Fibroblast of the aortic adventitia (primary cell): ENCODE measurements at regions not wholly inside any gene's neighbourhood (a gene's known extent, or its start where the extent isn't known, plus 50 kb on each side); places are given as distances from the start of the nearest gene placed in this dataset.

Source experiments
- DNase-seq: peaks from one replicate; pipeline ENCODE4 v3.0.0-alpha.2; 2010; ENCODE audit warnings: low read depth
- H3K4me3 ChIP-seq: 2 replicates; pipeline ENCODE4 v1.5.1; 2011; ENCODE audit warnings: low read depth, mild to moderate bottlenecking, control low read depth, low read length, moderate library complexity
- TF ChIP-seq, protein P1 (sequence below): IDR thresholded peaks from 2 replicates; pipeline ENCODE4 v1.5.1; 2011; ENCODE audit warnings: mild to moderate bottlenecking, low read length, control low read depth, inconsistent platforms; ENCODE audit not compliant: insufficient read depth

DNA sequence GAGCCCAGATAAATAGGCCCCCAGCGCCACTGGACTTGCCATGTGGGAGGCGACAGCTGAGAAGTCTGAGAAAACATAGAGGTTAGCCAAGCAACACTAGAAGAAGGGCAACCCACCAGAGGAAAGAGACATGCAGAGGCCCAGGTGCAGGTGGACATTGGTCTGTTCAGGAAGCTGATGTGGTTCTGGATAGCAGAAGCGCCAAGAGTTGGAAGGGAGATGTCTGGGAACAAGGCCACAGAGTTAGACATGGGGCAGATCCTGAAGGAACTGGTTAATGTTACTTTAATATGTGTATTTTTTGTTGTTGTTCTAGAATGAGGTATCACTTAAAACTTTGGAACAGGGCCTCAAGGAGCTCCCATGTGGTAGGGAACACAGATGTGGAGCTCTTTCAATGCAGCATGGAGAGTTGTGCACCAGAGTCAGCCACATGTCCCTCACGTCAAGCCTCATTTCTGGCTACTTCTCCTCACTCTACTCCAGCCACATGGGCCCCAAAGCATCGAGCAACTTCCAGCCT lies 62.2 kb upstream of the PKDCC start:
- TF ChIP-seq, protein P1, sequence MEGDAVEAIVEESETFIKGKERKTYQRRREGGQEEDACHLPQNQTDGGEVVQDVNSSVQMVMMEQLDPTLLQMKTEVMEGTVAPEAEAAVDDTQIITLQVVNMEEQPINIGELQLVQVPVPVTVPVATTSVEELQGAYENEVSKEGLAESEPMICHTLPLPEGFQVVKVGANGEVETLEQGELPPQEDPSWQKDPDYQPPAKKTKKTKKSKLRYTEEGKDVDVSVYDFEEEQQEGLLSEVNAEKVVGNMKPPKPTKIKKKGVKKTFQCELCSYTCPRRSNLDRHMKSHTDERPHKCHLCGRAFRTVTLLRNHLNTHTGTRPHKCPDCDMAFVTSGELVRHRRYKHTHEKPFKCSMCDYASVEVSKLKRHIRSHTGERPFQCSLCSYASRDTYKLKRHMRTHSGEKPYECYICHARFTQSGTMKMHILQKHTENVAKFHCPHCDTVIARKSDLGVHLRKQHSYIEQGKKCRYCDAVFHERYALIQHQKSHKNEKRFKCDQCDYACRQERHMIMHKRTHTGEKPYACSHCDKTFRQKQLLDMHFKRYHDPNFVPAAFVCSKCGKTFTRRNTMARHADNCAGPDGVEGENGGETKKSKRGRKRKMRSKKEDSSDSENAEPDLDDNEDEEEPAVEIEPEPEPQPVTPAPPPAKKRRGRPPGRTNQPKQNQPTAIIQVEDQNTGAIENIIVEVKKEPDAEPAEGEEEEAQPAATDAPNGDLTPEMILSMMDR, result no peak

DNA sequence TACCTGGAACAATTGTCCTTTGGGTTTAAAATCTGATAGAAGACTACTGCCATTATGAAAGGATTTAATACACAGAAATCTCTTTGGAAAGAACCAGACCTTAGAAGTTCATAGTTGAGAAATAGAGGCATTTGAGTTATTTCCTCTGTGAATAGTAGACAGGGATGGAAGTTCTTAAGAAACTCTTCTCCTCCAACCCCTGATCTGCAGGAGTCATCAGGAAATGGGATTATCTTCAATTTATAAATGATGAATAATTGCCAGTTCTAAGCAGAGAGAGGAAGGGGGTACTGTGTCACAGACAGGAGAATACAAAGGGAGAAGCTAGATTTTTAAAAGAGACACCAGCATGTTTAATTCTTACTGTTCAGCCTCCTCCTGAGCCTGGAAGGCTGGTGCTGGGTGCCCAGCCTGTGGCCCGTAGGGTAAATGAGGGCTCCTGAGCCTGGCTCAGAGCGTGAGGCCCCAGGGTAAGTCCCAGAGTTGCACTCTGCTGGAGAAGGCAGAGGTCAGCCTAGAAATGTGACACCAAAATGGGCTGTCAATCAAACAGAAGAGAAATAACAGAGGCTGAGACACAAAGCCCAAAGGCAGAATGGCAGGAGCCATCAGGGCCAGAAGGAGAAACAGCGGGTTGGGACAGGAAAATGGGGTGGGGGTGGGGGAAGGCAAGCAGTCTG lies 58.2 kb upstream of the PKDCC start:
- peak; percentile 48 for DNase-seq
- TF ChIP-seq, protein P1, result no peak
- H3K4me3 ChIP-seq, result no peak overlapping the region

More for the DNA sequence above, 62.2 kb upstream of the PKDCC start:
- no peak for DNase-seq
- H3K4me3 ChIP-seq, result no peak overlapping the region

DNA sequence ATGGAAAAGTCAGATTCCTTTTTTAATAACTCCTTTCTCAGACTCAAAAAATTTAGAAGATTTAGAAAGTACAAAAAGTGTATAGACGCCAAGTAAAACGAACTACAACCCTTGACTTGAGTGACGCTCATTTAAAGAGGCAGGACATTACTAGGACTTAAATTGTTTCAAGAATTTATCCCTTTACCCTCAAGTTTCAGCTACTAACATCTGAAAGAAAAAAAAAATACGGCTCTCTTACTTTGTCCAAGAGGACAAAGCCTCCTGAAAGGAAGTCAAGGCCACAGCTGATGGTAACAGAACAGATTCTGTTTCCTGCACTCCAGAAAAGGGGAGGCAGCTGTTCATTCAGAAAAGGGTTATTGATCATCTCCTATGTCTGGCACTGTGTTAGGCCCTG lies 57.6 kb upstream of the PKDCC start:
- TF ChIP-seq, protein P1, result no peak
- no peak for DNase-seq
- H3K4me3 ChIP-seq, result no peak overlapping the region

DNA sequence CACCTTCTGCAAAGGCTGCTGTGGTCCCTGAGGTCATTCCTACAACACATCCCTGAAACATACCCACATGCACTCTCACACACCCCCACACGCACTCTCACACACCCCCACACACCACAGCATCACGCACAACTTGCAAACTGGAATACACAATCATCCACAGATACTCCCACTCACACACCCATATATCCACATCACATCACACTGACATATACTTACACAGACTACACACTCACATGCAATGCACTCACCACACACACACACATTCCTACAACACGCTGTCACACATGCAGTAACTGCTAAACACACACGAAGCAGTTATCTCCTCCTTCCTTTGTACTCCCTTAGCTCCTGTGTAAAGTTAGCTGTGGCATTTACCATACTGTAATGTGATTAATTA lies 57.1 kb upstream of the PKDCC start:
- TF ChIP-seq, protein P1, result no peak
- DNase-seq, result peak; percentile 76
- H3K4me3 ChIP-seq, result no peak overlapping the region

DNA sequence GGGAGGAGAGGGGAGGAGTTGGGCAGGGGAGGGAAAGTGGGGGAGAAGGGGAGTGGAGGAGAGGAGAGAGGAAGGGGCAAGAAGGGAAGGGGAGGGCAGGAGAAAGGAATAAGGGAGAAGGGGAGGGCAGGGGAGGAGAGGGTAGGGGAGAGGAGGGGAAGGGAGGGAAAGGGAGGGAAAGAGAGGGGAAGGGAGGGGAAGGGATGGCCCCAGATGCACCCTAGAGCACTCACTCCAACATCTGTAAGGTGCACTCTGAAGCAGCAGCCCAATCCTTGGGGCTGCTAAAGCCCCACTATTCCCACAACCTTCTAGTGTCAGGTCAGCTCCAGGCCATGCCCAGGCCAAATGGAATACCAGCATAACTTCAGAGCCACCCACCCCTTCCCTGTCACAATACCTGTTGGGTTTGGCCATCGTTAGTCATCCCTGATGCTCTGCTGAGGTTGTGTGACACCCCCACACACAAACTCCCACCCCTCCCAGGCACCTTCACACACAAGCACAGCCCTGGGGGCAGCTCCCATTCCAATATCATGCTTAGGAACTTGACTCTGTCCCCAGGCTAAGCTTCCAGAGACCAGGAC lies 55.7 kb upstream of the PKDCC start:
- DNase-seq, result no peak
- TF ChIP-seq, protein P1, result no peak
- H3K4me3 ChIP-seq, result no peak overlapping the region

DNA sequence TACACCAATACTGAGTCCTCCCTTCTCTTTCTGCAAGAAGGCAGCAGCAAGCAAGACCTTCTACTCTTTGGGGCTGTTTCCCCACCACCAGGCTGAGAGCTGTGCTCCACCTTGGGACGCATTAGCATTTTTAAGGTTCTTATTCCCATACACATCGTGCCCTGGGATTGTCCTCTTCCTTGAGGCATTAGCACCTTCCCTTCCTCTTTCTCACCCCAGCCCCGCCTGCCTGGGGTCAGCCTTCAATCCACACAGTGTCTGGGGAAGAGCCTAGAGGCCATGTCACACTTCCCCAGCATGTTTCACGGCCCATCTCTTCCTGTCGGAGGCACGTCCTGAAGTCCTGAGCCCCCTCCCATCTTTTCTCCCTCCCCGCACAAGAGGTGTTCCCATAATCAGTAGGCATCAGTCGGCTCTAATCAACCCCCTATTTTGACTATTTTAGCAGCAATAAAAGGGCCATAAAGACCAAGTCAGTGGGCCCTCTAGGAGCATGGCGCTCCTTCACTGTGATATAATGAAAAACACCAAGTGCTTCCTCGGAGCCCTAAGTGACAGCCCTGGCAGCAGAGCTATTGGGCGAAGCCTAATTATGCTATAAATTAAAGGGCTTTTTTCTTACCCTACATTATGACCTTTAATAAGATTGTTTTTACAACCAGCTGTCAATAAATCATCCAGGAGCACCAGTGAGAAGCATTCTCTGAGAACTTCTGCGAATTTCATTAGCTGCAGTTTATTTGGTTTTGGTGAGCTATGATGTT lies 55.0 kb upstream of the PKDCC start:
- H3K4me3 ChIP-seq, result no peak overlapping the region
- DNase-seq, result no peak
- TF ChIP-seq, protein P1, result no peak
